OCI-LY7 (cell line): ENCODE measurements at regions not wholly inside any gene's neighbourhood (a gene's known extent, or its start where the extent isn't known, plus 50 kb on each side); places are given as distances from the start of the nearest gene placed in this dataset.
"Not testable (repeated sequence)": the region's sequence is repeated elsewhere in the genome, so short reads cannot be mapped to it uniquely, and the experiment has no call there.

Experiments
- EZH2phosphoT487 ChIP-seq: fragments of 200-600 bp; sonication (generic); IDR thresholded peaks from 2 replicates; pipeline ENCODE4 v1.6.1; 2018; ENCODE audit warnings: low read depth, borderline replicate concordance, mild to moderate bottlenecking, mixed run types, antibody characterized with exemption, low read length, moderate library complexity, mixed read lengths
- TF ChIP-seq, protein P1 (sequence below): fragments of 200-600 bp; sonication (generic); conservative IDR thresholded peaks from 2 replicates; pipeline ENCODE4 v1.5.1; 2014; ENCODE audit warnings: mild to moderate bottlenecking, antibody characterized with exemption, low read length, moderate library complexity, mixed read lengths

DNA sequence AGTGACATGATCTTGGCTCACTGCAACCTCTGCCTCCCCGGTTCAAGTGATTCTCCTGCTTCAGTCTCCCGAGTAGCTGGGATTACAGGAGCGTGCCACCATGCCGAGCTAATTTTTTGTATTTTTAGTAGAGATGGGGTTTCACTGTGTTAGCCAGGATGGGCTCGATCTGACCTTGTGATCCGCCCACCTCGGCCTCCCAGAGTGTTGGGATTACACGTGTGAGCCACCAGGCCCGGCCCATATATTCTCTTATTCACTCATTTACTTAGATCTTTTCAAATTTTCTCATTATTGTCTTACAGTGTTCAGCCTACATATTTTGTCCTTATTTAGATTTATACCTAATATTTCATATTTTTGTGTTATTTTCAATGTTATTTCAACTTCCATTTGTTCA, 410.7 kb downstream of the CCSER2 start:
- TF ChIP-seq, protein P1, sequence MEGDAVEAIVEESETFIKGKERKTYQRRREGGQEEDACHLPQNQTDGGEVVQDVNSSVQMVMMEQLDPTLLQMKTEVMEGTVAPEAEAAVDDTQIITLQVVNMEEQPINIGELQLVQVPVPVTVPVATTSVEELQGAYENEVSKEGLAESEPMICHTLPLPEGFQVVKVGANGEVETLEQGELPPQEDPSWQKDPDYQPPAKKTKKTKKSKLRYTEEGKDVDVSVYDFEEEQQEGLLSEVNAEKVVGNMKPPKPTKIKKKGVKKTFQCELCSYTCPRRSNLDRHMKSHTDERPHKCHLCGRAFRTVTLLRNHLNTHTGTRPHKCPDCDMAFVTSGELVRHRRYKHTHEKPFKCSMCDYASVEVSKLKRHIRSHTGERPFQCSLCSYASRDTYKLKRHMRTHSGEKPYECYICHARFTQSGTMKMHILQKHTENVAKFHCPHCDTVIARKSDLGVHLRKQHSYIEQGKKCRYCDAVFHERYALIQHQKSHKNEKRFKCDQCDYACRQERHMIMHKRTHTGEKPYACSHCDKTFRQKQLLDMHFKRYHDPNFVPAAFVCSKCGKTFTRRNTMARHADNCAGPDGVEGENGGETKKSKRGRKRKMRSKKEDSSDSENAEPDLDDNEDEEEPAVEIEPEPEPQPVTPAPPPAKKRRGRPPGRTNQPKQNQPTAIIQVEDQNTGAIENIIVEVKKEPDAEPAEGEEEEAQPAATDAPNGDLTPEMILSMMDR: not testable (repeated sequence)
- not testable (repeated sequence) for TF ChIP-seq EZH2phosphoT487
